NCI-H446 treated with DMSO at 0.1 percent for 48 hours (cell line): ENCODE measurements at regions not wholly inside any gene's neighbourhood (a gene's known extent, or its start where the extent isn't known, plus 50 kb on each side); places are given as distances from the start of the nearest gene placed in this dataset.

ENCODE experiments used
- DNase-seq: peaks from one replicate; lab custom pipeline; 2025; lab: John Stamatoyannopoulos, UW

DNA sequence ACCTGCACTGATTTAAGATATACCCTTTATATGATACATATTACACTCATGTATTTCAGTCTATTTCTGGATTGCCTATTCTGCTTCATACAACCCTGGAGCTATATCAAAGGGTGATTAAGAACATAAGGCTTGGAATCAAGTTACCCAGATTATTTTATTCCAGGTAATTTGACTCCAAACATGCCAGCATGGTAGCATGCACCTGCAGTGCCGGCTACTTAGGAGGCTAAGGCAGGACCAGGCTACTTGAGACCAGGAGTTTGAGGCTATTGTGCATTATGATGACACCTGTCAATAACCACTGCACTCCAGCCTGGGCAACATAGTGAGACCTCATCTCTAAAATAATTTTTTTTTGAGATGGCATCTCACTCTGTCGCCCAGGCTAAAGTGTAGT, 50.4 kb upstream of the NEO1 start:
- DNase-seq = no peak

- DNase-seq = no peak
Observed at GRCh38 chr15:73000293-73000692, 52.0 kb upstream of the NEO1 start.

DNA sequence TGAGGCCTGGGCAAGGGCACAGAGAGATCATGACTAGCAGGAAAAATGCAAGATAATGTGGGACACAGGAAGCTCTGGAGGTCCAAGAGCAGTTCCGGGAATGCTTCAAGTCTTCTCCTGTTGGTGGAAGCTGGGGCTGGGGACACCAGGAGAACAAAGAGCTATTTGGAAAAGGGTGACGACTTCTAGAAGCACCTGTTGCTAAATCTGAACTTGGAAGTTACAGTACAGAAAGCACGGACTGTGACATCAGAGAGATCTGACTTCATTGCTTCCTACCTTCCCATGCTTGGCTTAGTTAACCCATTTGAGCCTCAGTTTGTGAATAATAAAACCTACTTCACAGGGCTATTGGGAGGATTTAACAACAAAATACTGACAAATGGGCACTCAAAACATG, 52.7 kb upstream of the NEO1 start:
- no peak for DNase-seq

DNA sequence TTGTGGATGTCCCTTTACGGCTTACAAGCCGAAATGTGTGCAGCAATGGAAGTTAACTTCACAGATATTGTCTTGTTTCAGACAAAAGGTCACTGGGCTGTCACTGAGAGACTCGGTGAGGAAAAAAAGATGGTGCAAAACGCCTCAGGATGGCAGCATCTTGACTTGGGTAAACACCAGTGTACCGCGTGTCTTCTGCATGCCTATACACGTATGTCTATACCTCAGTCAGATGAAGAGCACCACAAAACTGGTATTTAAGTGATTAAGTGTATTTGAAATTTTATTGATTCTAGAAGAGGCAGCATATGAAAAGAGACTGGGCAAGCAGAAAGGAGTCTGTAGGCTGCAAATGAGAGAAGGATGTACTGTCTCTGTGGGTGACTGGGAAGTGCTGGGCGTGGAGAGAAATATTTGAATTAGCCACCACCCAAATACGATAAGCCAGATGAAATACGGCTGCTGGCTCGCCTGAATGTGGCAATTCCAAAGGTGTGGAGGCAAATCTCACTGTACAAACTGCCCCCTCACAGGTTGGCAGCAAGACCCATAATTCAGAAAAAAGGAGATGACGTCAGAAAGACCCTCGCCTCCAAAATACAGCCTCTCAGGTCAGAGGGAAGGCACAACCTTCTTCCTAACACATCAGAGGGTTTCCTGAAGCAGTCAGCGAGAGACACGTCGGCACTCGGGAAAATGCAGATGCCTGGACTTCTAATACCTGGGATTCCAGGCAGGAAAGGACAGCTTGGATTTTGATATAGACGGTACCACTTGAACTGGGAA, 53.4 kb upstream of the NEO1 start:
- no peak for DNase-seq

DNA sequence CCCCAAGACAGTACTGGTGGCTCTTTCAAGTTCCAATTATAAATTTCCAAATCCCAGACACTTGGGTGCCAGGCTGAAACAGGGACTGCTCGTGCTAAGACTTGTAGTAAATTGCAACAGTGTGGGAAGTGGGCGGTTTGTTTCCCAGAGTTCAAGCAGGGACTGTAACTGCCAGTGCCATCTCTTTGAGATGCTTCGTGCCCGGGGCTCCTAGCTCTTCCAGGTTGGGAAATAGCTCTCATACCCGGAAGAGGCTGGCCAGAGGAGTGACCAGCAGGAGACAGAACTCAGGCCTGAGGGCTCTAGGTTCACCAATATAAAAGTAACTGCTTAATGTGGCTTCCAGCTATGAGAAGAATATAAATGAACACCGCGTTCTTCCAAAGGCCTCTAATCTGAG, 54.0 kb upstream of the NEO1 start:
- no peak for DNase-seq

DNA sequence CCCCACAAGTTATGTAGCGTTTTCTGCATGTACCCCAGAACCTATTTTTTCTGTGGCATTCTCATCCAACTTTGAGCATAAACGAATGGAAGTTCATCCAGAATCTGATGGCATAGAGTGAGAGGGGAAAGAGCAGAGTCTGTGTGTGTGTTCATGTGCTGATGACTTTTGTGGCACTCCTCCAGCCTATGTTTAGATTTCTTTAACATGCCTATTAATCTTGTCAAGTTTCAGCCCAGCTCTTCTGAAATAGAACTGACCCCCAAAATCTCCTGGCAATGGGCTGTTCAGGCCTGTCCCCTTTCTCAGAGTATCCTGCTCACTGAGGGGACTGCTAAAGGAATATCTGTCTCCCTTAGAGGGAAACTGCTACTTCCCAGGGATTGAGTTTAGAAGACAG, 56.4 kb upstream of the NEO1 start:
- DNase-seq = no peak

- peak; percentile 68 for DNase-seq
Observed at GRCh38 chr15:72994534-72995177, 57.6 kb upstream of the NEO1 start.

DNA sequence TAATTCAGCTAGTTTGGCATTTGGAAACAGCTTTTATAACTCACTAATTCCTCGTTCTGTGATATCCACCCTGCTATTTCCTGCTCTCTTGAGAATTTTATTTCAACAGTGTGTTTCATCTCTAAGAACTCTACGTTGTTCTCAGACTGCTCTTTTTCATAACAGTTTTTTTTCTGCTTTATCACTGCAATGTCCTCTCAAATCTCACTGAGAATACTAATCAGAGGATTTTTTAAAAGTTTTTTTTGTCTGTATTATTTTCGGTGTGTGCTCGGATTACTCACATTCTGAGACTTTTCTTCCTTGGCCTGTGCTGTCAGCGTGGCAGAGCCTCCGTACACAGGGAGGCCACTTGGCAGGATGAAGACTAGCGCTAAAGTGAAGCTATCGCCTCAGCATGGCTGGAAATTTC, 59.4 kb upstream of the NEO1 start:
- DNase-seq = no peak

- DNase-seq = no peak
Observed at GRCh38 chr15:72991026-72991425, 61.2 kb upstream of the NEO1 start.

DNA sequence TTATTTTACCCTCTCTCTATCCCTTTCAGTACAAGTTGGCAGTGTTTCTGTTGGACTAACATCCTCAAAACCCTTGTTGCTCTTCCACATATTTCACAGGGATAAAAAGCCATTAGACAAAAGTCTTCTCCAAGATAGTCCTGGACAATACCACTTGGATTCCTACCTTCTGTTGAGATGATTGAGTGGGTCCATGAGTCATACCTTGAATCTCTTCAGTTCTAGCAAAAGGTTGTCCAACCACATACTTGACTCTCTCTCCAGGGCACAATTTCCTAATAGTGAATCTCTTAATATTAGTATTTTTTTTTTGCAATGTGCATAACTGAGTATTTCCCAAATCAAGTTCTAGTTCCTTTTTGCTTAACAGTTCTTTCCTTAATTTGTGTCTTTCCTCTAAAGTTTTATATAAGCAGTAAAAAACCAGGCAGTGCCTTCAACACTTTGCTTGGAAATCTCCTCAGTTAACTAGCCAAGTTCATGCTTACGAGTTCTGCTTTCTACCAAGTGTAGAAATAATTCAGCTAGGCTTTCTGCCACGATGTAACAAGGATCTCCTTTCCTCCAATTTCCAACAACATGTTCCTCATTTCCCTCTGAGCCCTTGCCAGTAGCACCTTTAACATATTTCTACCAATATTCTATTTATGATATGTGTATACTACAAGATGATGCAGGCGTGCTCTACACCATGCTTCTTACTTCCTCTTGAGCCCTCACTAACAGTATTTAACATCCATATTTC, 68.3 kb upstream of the NEO1 start:
- peak; percentile 40 for DNase-seq

DNA sequence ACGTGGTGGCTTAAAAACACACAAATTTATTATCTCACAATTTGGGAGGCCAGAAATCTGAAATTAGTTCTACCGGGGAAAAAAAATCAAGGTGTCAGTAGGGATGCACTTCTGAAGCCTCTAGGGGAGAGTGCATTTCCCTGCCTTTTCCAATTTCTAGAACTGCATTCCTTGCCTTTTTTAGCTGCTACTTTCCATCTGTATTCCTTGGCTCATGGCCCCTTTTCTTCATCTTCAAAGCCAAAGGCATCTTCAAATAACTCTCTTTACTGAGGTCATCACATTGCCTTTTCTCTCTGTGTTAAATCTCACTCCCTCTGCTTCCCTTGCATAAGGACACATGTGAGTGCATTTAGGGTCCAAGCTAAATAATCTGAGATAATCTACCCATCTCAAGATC, 69.5 kb upstream of the NEO1 start:
- DNase-seq = peak; percentile 42

- DNase-seq = no peak
Observed at GRCh38 chr15:72980661-72981060, 71.6 kb upstream of the NEO1 start.

DNA sequence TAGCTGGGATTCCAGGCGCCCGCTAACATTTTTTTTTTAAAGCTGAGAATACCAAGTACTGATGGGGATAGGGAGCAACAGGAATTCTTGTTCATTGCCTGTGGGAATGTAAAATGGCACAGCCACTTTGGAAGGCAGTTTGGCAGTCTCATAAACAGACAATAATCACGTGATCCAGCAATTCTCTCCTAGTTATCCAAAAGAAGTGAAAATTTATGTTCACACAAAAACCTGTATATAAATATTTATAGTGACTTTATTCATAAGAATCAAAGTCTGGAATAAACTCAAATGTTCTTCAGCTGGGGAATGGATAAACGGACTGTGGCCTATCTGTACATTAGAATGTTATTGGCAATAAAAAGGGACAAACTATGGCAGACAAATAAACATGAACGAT, 72.5 kb upstream of the NEO1 start:
- no peak for DNase-seq

- DNase-seq = no peak
Observed at GRCh38 chr15:72979308-72979707, 73.0 kb upstream of the NEO1 start.

GRCh38 chr15:72978223-72978622, 74.0 kb upstream of the NEO1 start:
- no peak for DNase-seq

GRCh38 chr15:72972362-72972761, 79.9 kb upstream of the NEO1 start:
- no peak for DNase-seq

DNA sequence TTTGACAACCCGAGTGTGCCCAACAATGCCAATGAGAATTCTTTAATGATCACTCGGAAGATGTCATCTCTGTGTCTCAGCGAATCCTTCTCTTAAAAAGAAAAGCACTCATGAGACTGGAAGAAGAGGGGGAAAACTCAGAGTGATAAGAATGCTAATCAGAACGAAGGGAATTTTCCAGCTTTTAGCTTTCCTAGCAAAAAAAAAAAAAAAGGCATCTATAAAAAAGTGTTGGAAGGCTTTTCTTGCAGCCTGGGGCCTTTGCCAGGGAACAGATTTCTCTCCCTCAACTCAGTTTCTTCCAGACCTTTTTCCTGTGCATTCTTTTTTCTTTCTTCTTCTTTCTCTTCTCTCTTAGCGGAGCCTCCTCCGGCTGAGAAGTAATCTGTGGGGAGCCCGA, 80.5 kb upstream of the NEO1 start:
- DNase-seq = no peak

DNA sequence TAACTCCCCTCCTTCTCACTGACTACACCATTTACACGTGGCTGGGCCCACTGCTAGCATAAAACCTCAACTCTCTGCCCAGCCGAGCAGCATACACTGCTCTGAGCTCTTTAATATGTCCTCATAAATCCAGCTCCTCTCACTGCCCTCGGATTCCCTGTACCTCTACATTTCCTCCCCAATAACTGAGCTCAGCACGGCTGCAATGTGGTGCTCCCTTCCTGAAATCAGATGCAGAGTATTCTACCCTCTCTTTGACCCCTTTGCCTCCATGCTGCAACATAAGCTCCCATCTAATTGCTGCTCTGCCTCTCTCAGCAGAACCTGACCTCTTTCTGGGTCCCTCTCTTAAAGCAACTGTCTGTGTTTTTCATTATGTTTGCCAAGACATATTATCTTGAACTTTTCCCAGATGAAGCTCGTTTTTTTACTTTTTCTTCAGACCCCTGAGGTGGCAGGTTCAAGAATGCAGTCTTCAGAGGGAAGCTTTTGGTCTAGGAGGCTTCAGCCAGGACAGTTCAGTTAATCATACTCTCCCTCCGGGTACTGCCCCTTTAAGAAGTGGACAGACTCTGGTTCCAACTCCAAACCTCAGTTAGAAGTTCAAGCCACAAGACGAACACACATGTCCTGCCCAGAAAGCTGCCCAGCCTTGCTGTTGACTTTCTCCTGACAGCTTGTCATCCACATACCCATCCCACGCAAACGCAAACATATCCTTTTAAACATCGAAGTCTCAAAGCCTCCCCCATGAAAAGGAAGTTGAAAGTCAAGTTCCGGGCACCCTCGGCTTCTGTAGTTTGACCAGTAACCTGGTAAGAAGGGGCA, 81.1 kb upstream of the NEO1 start:
- DNase-seq = no peak

DNA sequence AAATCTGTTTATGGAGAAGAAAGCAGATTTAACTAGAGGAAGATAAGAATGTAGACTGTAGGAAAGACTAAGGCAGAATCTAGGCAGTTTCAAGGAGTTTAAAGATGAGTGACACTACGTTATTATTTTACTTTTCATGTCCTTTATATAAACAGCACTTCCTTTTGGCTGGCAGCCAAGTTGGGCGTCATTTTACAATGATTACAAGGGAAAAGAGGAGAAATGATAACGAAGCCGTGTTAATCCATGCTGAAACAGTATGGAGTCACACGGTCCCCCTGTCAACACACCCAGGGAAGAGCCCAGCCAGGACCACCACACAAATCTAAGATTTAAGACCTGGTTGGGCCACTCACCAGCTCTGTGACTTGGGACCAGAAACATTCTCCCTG, 83.7 kb upstream of the NEO1 start:
- DNase-seq = no peak

DNA sequence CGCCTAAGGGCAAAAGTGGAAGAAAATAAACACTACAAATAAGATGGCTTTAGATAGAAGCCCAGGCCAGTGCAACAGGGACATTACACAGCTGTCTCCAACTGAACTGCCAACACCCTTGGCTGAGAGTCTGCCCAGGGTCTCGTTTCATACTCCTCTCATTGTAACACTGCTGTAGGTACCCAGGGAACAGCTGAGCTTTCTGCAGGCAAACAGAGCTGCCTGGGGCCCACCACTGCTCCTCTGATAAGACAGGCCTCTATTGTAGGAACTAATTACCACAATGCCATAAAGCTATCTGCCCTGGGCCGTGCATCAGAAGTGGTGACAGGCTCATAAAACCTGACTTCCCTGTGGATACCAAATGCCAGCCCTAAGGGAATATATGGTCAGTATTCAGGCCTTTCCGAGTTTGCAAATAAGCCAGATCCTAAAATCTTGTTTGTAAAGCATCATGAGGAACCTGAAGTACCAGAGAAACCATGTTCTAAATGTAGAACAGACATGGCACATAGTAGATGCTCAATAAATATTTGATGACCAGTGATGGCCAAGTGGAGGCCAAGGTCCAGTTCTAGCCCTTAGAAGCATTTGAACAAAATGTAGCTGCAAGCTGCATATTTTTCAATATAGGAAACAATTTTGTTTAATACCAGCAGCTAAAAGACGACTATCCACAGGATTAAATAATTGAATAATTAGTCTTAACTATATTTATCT, 84.3 kb upstream of the NEO1 start:
- no peak for DNase-seq

- DNase-seq = no peak
Observed at GRCh38 chr15:72967397-72967796, 84.9 kb upstream of the NEO1 start.

GRCh38 chr15:72966641-72967040, 85.6 kb upstream of the NEO1 start:
- no peak for DNase-seq
